Pancreas (tissue), 10 donors: ENCODE measurements at regions not wholly inside any gene's neighbourhood (a gene's known extent, or its start where the extent isn't known, plus 50 kb on each side); places are given as distances from the start of the nearest gene placed in this dataset.
A peak's percentile ranks its signal among the peaks of the same experiment; 100 is the strongest.
"Not testable (repeated sequence)": the region's sequence is repeated elsewhere in the genome, so short reads cannot be mapped to it uniquely, and the experiment has no call there.

Experiments used
- ATAC-seq, 4 donors: fragments of 200-7000 bp; cut with Tn5 transposase; one replicate each; pipeline versions ENCODE4 v1.8.0 to v1.9.1; 2020; ENCODE audit warnings: mild to moderate bottlenecking in 4 of 4, moderate library complexity in 4 of 4
- DNase-seq, 6 donors: peaks; one replicate each; pipeline ENCODE4 v3.0.0-alpha.2; 2020
- FAIRE-seq: peaks from 2 replicates; lab custom pipeline; 2012; peaks lifted over from hg19 to GRCh38; lab: Jason Lieb, UNC
- H3K27ac ChIP-seq, 4 donors: fragments of 200-600 bp; sonication (generic); 1 replicate in 3 of 4; 2 replicates in 1 of 4; pipeline versions ENCODE4 v1.5.0 to v1.8.0; 2020
- H3K27me3 ChIP-seq, 4 donors: fragments of 200-600 bp; one replicate each; pipeline ENCODE4 v1.8.0; 2021
- H3K36me3 ChIP-seq, 3 donors: fragments of 200-600 bp; sonication (generic) in 1 of 3; one replicate each; pipeline versions ENCODE4 v1.5.0 to v1.8.0; 2020 to 2021
- H3K4me1 ChIP-seq, 3 donors: fragments of 200-600 bp; one replicate each; pipeline ENCODE4 v1.8.0; 2021
- H3K4me3 ChIP-seq, 4 donors: fragments of 200-600 bp; sonication (generic) in 2 of 4; one replicate each; pipeline versions ENCODE4 v1.5.0 to v1.8.0; 2020 to 2021
- H3K9me3 ChIP-seq, 4 donors: fragments of 200-600 bp; one replicate each; pipeline ENCODE4 v1.8.0; 2021
- WGBS, 2 donors: extraction: QIAGEN DNeasy Blood & Tissue Kit; methylation state at CpG; one replicate each; pipeline ENCODE4 v1.1.7; 2013; 5-methylcytosine and 5-hydroxymethylcytosine counted together
- intact Hi-C, 3 donors: fragments of 100-400 bp; cut with DNase I; formaldehyde crosslinking; loops; one replicate each; pipeline versions ENCODE4 v1.11.1 to v1.14.2; 2022
- TF ChIP-seq, protein P1 (sequence below), 4 donors: fragments of 200-600 bp; sonication (generic) in 3 of 4; IDR thresholded peaks; one replicate each; pipeline versions ENCODE4 v1.5.0 to v1.8.0; 2021; ENCODE audit warnings: antibody characterized with exemption in 4 of 4
- donor health status: healthy with polysubstance abuse.
- donor health status: DM: no; HTN: no; CAD: no; lungs with moderate emphysema.
- donor health status: DM: no; HTN: no; CAD: no.
- donor health status: control.
- donor health status: control.
- donor health status: Bipolar disorder and iron deficiency.
- donor health status: DM: yes; HTN: yes; CAD: no.
- donor health status: DM: no; HTN: no; CAD: no.
- donor health status: DM: no; HTN: no; CAD: no.
- donor health status: DM: yes; HTN: yes; CAD: no.

DNA sequence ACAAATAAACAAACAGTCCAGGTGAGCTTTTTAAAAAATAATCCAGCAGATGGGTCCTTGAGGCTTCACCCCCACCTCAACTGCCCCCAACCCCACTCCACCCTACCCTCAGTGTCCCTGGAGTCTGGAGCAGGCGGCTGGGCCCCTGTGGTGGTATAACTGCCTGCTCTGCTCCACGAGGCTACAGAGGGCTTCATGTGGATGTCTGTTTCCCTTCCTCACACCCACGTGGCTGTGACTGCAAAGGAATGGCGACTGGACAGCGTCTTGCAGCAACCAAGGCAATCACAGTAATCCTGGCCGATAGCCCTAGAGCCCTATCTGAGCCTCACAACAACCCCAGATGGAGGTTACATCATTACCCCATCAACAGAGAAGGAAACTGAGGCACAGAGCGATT is 76.5 kb downstream of the SLC2A10 start:
- no peaks in the 10 kb centered on the region for H3K4me1 ChIP-seq
- H3K36me3 ChIP-seq, result no peaks in the 10 kb centered on the region
- H3K27ac ChIP-seq, result no peak overlapping the region
- ATAC-seq (no peak), FAIRE-seq (no peak), DNase-seq (no peak)
- no peaks in the 10 kb centered on the region for H3K27me3 ChIP-seq
- 52 to 63% methylated on average over 7 of the region's 7 CpGs for WGBS, 2 donors
- H3K4me3 ChIP-seq, result no peak overlapping the region
- intact Hi-C loops, result no loop called here
- no peaks in the 10 kb centered on the region for H3K9me3 ChIP-seq
- TF ChIP-seq, protein P1, sequence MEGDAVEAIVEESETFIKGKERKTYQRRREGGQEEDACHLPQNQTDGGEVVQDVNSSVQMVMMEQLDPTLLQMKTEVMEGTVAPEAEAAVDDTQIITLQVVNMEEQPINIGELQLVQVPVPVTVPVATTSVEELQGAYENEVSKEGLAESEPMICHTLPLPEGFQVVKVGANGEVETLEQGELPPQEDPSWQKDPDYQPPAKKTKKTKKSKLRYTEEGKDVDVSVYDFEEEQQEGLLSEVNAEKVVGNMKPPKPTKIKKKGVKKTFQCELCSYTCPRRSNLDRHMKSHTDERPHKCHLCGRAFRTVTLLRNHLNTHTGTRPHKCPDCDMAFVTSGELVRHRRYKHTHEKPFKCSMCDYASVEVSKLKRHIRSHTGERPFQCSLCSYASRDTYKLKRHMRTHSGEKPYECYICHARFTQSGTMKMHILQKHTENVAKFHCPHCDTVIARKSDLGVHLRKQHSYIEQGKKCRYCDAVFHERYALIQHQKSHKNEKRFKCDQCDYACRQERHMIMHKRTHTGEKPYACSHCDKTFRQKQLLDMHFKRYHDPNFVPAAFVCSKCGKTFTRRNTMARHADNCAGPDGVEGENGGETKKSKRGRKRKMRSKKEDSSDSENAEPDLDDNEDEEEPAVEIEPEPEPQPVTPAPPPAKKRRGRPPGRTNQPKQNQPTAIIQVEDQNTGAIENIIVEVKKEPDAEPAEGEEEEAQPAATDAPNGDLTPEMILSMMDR (IDR thresholded peaks at IDR 0.05), result no peak

DNA sequence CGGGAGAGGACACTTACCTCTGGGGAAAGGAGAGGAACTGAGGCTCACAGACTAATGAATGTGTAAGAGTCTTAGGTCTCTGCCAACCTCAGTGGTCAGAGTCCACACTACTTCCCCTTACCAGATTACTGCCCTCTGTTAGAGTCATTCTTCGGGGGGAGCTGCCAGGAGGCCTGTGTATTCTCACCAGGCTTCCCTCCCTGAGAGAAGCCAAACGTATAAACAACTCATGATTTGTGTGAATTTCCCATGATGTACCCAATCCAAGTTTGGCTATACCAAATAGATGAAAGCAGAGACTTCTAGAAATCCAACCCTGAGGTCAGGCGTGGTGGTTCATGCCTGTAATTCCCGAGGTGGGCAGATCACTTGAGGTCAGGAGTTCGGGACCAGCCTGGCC is 77.1 kb downstream of the SLC2A10 start:
- Histone ChIP-seq H3K4me3 (no peak overlapping the region), H3K36me3 (no peaks in the 10 kb centered on the region), H3K4me1 (no peaks in the 10 kb centered on the region), H3K27me3 (no peaks in the 10 kb centered on the region), H3K27ac (no peak overlapping the region), H3K9me3 (no peaks in the 10 kb centered on the region)
- ATAC-seq (no peak), FAIRE-seq (no peak), DNase-seq (no peak)
- TF ChIP-seq, protein P1 (IDR thresholded peaks at IDR 0.05), result no peak
- WGBS, 2 donors, result 61 to 75% methylated on average over 6 of the region's 6 CpGs
- intact Hi-C loops, result no loop called here

DNA sequence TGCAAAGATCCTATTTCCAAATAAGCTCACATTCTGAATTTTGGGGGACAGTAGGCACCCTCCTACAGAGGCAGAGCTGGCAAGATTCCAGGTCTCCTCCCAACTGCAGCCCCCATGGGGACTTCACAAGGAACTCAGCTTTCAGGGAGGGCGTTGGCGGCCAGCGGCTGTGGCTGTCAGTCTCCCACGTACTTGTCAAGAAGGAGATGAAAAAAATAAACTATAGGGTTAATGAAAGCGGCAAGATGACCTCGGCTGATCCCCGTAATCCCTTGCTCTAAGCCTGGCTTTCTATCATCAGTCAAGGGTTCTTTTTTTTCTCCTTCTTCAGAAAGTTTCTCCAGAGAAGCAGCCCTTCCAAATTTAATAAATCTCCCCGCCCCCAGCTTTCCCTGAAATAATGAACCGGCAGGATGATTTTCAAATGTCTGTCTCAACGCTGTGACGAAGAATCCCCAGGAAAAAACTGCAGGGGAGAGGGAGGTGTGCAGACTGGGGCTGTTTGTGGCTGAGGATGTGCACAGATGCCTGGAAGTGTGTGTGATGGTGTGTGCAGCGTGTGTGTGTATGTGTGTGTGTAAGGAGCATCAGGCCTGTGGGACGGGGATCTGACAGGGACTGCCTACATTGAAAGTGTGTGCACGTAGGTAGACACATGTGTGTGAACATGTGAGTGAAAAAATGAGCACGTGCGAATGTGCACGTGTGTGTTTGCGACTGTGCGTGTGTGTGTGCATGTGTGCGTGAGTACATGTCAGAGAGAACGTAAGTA is 78.7 kb downstream of the SLC2A10 start:
- Histone ChIP-seq H3K27me3 (no peaks in the 10 kb centered on the region), H3K4me1 (no peaks in the 10 kb centered on the region), H3K27ac (no peak overlapping the region), H3K4me3 (no peak overlapping the region), H3K9me3 (no peaks in the 10 kb centered on the region), H3K36me3 (no peaks in the 10 kb centered on the region)
- intact Hi-C loops, result no loop called here
- ATAC-seq, result no peak
- TF ChIP-seq, protein P1 (IDR thresholded peaks at IDR 0.05), result no peak
- peak in 1 of 6 donors; percentile 28 for DNase-seq
- WGBS, 2 donors, result 52 to 65% methylated on average over 21 of the region's 21 CpGs
- FAIRE-seq, result no peak

DNA sequence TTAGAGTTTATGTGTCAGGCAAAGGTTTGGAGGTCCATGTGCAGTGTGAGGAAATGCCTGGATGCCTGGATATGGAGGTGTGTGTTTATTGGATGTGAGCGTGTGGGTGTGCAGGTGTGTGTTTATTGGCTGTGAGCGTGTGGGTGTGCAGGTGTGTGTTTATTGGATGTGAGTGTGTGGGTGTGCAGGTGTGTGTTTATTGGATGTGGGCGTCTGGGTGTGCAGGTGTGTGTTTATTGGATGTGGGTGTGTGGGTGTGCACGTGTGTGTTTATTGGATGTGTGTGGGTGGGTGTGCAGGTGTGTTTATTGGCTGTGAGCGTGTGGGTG is 79.3 kb downstream of the SLC2A10 start:
- intact Hi-C loops, result not testable (repeated sequence)

DNA sequence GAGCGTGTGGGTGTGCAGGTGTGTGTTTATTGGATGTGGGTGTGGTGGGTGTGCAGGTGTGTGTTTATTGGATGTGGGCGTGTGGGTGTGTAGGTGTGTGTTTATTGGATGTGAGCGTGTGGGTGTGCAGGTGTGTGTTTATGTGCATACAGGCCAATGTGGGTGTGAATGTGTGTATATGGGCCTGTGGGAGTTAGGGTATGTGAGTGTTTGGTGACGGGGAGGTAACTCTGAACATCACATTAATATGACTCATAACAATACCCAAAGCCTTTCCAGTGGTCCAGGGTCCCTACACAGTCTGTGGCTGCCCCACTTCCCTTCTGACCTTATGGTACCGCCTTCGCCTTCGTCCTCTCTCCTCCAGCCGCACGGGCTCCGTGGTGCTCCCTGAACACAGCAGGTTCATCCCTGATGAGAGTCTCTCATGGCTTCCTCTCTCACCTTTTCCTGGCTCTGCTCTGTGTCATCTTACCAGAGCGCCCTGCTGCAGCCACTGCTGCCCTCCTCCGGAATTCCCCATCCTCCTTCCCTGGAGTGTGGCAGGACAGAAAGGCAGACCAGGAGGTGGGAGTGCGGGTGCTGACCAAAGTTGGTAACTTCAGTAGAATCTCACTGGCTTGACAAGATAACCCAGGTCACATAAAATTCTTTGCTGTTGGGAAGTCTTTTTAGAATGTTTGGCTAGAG is 80.0 kb downstream of the SLC2A10 start:
- H3K36me3 ChIP-seq, result no peaks in the 10 kb centered on the region
- DNase-seq (no peak), ATAC-seq (no peak), FAIRE-seq (no peak)
- intact Hi-C loops, result no loop called here
- no peaks in the 10 kb centered on the region for H3K27me3 ChIP-seq
- 72% methylated on average over 13 of the region's 13 CpGs for WGBS, 2 donors
- TF ChIP-seq, protein P1 (IDR thresholded peaks at IDR 0.05), result no peak
- no peaks in the 10 kb centered on the region for H3K4me1 ChIP-seq
- no peaks in the 10 kb centered on the region for H3K9me3 ChIP-seq
- no peak overlapping the region for H3K27ac ChIP-seq
- H3K4me3 ChIP-seq, result no peak overlapping the region

More for the DNA sequence above, 79.3 kb downstream of the SLC2A10 start:
- H3K27me3 ChIP-seq, H3K4me1 ChIP-seq, FAIRE-seq, H3K4me3 ChIP-seq, H3K27ac ChIP-seq, H3K36me3 ChIP-seq, H3K9me3 ChIP-seq, ATAC-seq, DNase-seq: not testable (repeated sequence)
- 58 to 72% methylated on average over 5 of the region's 5 CpGs for WGBS, 2 donors
